T-cell (primary cell): ENCODE measurements at regions not wholly inside any gene's neighbourhood (a gene's known extent, or its start where the extent isn't known, plus 50 kb on each side); places are given as distances from the start of the nearest gene placed in this dataset.
"Not testable (repeated sequence)": the region's sequence is repeated elsewhere in the genome, so short reads cannot be mapped to it uniquely, and the experiment has no call there.

ENCODE experiments used
- ATAC-seq, 4 experiments: fragments of 200-7000 bp in 3 of 4; fragments of 150-1000 bp in 1 of 4; cut with Tn5 transposase; replicated peaks in 1 of 4; 1 replicate in 3 of 4; 2 replicates in 1 of 4; pipeline ENCODE4 v1.10.0; 2021; ENCODE audit warnings: moderate library complexity in 3 of 4, mild to moderate bottlenecking in 2 of 4, moderate number of reproducible peaks in 1 of 4
- CTCF ChIA-PET, 2 donors: fragments of 300-600 bp; sonication (Branson Sonifier 250); formaldehyde crosslinking; loops; one replicate each; lab custom pipeline; 2022; ENCODE audit warnings: antibody characterized with exemption in 2 of 2; lab: Charles Lee
- POLR2A ChIA-PET, 2 donors: fragments of 300-600 bp; sonication (Branson Sonifier 250); formaldehyde crosslinking; loops; one replicate each; lab custom pipeline; 2022; ENCODE audit warnings: antibody characterized with exemption in 2 of 2; lab: Charles Lee
- DNase-seq, 35 experiments: peaks; one replicate each; pipeline versions ENCODE4 v3.0.0 to v3.0.0-alpha.2; 2013 to 2023
- H3K27ac ChIP-seq: one replicate; pipeline ENCODE4 v1.5.1; 2013; ENCODE audit warnings: low read length
- H3K27me3 ChIP-seq, 2 experiments: replicated peaks in 1 of 2; 1 replicate in 1 of 2; 2 replicates in 1 of 2; pipeline versions ENCODE4 v1.6.1 to v1.7.0; 2013; ENCODE audit warnings: low read length in 1 of 2, mixed read lengths in 1 of 2; ENCODE audit not compliant: control insufficient read depth in 2 of 2, insufficient read depth in 2 of 2; ENCODE audit errors: extremely low read depth in 1 of 2
- H3K36me3 ChIP-seq, 2 donors: 1 replicate in 1 of 2; 2 replicates in 1 of 2; pipeline versions ENCODE4 v1.6.1 to v1.7.0; 2013; ENCODE audit warnings: low read length in 1 of 2; ENCODE audit not compliant: control insufficient read depth in 2 of 2, insufficient read depth in 1 of 2; ENCODE audit errors: extremely low read depth in 1 of 2
- H3K4me1 ChIP-seq, 2 experiments: 1 replicate in 1 of 2; 2 replicates in 1 of 2; pipeline versions ENCODE4 v1.6.1 to v1.7.0; 2013; ENCODE audit warnings: low read length in 2 of 2, mixed read lengths in 1 of 2; ENCODE audit not compliant: insufficient read depth in 2 of 2, control insufficient read depth in 1 of 2; ENCODE audit errors: extremely low read depth in 1 of 2
- H3K4me3 ChIP-seq, 2 donors: 1 replicate in 1 of 2; 2 replicates in 1 of 2; pipeline versions ENCODE4 v1.5.1 to v1.7.0; 2013; ENCODE audit warnings: mild to moderate bottlenecking in 2 of 2, low read length in 1 of 2, moderate library complexity in 1 of 2; ENCODE audit not compliant: control insufficient read depth in 1 of 2; ENCODE audit errors: extremely low read depth in 1 of 2
- H3K9me3 ChIP-seq: 2 replicates; pipeline ENCODE4 v1.7.0; 2013
- H3K27ac Mint-ChIP-seq, 2 donors: one replicate each; pipeline ENCODE4 v1.8.0; 2020 to 2021; ENCODE audit warnings: mild to moderate bottlenecking in 2 of 2, mixed read lengths in 2 of 2
- H3K27me3 Mint-ChIP-seq, 2 donors: one replicate each; pipeline ENCODE4 v1.8.0; 2021 to 2022; ENCODE audit warnings: mixed read lengths in 2 of 2
- H3K36me3 Mint-ChIP-seq: one replicate; pipeline ENCODE4 v1.8.0; 2021; ENCODE audit warnings: mixed read lengths
- H3K4me1 Mint-ChIP-seq, 3 donors: one replicate each; pipeline ENCODE4 v1.8.0; 2020 to 2022; ENCODE audit warnings: mixed read lengths in 3 of 3, mild to moderate bottlenecking in 1 of 3
- H3K4me3 Mint-ChIP-seq, 3 donors: one replicate each; pipeline ENCODE4 v1.8.0; 2020 to 2022; ENCODE audit warnings: mild to moderate bottlenecking in 3 of 3, mixed read lengths in 3 of 3, moderate library complexity in 3 of 3
- H3K9me3 Mint-ChIP-seq, 3 donors: one replicate each; pipeline ENCODE4 v1.8.0; 2020 to 2022; ENCODE audit warnings: mixed read lengths in 3 of 3
- WGBS: methylation state at CpG from one replicate; pipeline ENCODE4 v1.1.5; 2013; ENCODE audit warnings: missing lambda C conversion rate; ENCODE audit not compliant: insufficient coverage; 5-methylcytosine and 5-hydroxymethylcytosine counted together

- no peak for ATAC-seq
- no peaks in the 10 kb centered on the region for H3K36me3 Mint-ChIP-seq
- Histone ChIP-seq H3K27ac (no peak overlapping the region), H3K36me3 (no peaks in the 10 kb centered on the region), H3K9me3 (no peaks in the 10 kb centered on the region), H3K4me3 (no peak overlapping the region), H3K4me1 (peaks cover 0 to 5% of the 10 kb centered on the region in 2 experiments), H3K27me3 (peaks cover 0 to 15% of the 10 kb centered on the region in 2 experiments)
- no CpG with 5 or more reads among the region's 1 CpG for WGBS
- peaks cover 4 to 7% (median 5%) of the 10 kb centered on the region in 3 donors for H3K4me1 Mint-ChIP-seq
- H3K9me3 Mint-ChIP-seq: no peaks in the 10 kb centered on the region
- no peak for DNase-seq
- H3K27me3 Mint-ChIP-seq: peaks cover 8 to 11% of the 10 kb centered on the region in 2 donors
- ChIA-PET CTCF (interaction anchor here (0.6 to 5.5 kb wide), 4 partner anchors 135 to 528 kb away, joined by 3 to 57 read pairs (median 5); no protein-coding TSS in a partner anchor), POLR2A (no interaction called here)
- H3K4me3 Mint-ChIP-seq: no peak overlapping the region
- no peak overlapping the region for H3K27ac Mint-ChIP-seq
Measured at GRCh38 chr5:157952374-157952685, 93.4 kb upstream of the CLINT1 start.

- ATAC-seq (no peak), DNase-seq (no peak)
- H3K4me3 Mint-ChIP-seq: no peak overlapping the region
- H3K36me3 Mint-ChIP-seq: no peaks in the 10 kb centered on the region
- H3K27ac ChIP-seq: no peak overlapping the region
- H3K36me3 ChIP-seq: no peaks in the 10 kb centered on the region
- no peak overlapping the region for H3K27ac Mint-ChIP-seq
- peaks cover 0 to 18% of the 10 kb centered on the region in 2 experiments for H3K27me3 ChIP-seq
- H3K9me3 ChIP-seq: no peaks in the 10 kb centered on the region
- peaks cover 4 to 7% (median 5%) of the 10 kb centered on the region in 3 donors for H3K4me1 Mint-ChIP-seq
- H3K4me3 ChIP-seq: no peak overlapping the region
- H3K27me3 Mint-ChIP-seq: peaks cover 5 to 11% of the 10 kb centered on the region in 2 donors
- POLR2A ChIA-PET: interaction anchor here (0.5 to 0.7 kb wide), 4 partner anchors 27 to 125 kb away, joined by 3 to 6 read pairs (median 4); no protein-coding TSS in a partner anchor
- no CpG with 5 or more reads among the region's 4 CpGs for WGBS
- H3K4me1 ChIP-seq: peaks cover 0 to 5% of the 10 kb centered on the region in 2 experiments
- no peaks in the 10 kb centered on the region for H3K9me3 Mint-ChIP-seq
- CTCF ChIA-PET: interaction anchor here (0.5 to 5.5 kb wide), 6 partner anchors 19 to 190 kb away, joined by 3 to 57 read pairs (median 4); no protein-coding TSS in a partner anchor
Measured at GRCh38 chr5:157951673-157952373, 92.9 kb upstream of the CLINT1 start.

GRCh38 chr5:157949520-157949919 lies 90.6 kb upstream of the CLINT1 start:
- Mint-ChIP-seq H3K4me1 (peaks cover 4 to 7% (median 5%) of the 10 kb centered on the region in 3 donors), H3K27ac (no peak overlapping the region), H3K36me3 (no peaks in the 10 kb centered on the region), H3K9me3 (no peaks in the 10 kb centered on the region), H3K4me3 (no peak overlapping the region), H3K27me3 (peaks cover 4 to 14% of the 10 kb centered on the region in 2 donors)
- no peaks in the 10 kb centered on the region for H3K36me3 ChIP-seq
- no peaks in the 10 kb centered on the region for H3K9me3 ChIP-seq
- CTCF ChIA-PET: interaction anchor here (0.5 to 5.5 kb wide), 19 partner anchors 11 to 1038 kb away, joined by 3 to 57 read pairs (median 5); partner anchors contain the start of gene CLINT1 (in 1 of the 2)
- ATAC-seq (no peak), DNase-seq (no peak)
- H3K4me3 ChIP-seq: no peak overlapping the region
- POLR2A ChIA-PET: interaction anchor here in 1 of 2 donors (0.6 kb wide), 2 partner anchors 91 to 98 kb away, joined by 9 to 10 read pairs; partner anchors contain the start of gene CLINT1
- peaks cover 0 to 21% of the 10 kb centered on the region in 2 experiments for H3K27me3 ChIP-seq
- peaks cover 0 to 5% of the 10 kb centered on the region in 2 experiments for H3K4me1 ChIP-seq
- H3K27ac ChIP-seq: no peak overlapping the region
- WGBS: no CpG with 5 or more reads among the region's 1 CpG

GRCh38 chr5:157948738-157949410 lies 89.9 kb upstream of the CLINT1 start:
- Histone ChIP-seq H3K4me3 (no peak overlapping the region), H3K27ac (no peak overlapping the region), H3K27me3 (peaks cover 0 to 21% of the 10 kb centered on the region in 2 experiments), H3K9me3 (no peaks in the 10 kb centered on the region), H3K4me1 (peaks cover 0 to 5% of the 10 kb centered on the region in 2 experiments), H3K36me3 (no peaks in the 10 kb centered on the region)
- peaks cover 4 to 7% (median 5%) of the 10 kb centered on the region in 3 donors for H3K4me1 Mint-ChIP-seq
- ChIA-PET CTCF (interaction anchor here (0.5 to 5.5 kb wide), 27 partner anchors 10 to 1037 kb away, joined by 3 to 57 read pairs (median 4); partner anchors contain the start of genes CLINT1 (in 1 of the 2) and LSM11 (in 1 of the 2)), POLR2A (interaction anchor here in 1 of 2 donors (0.6 kb wide), 1 partner anchor 92 kb away, joined by 4 read pairs; no protein-coding TSS in a partner anchor)
- DNase-seq: peak; percentile 41 to 84 (median 71)
- peak; percentile 83 to 98 (median 96) for ATAC-seq
- H3K27ac Mint-ChIP-seq: no peak overlapping the region
- WGBS: 8% methylated on average over 6 of the region's 11 CpGs
- peaks cover 4 to 13% of the 10 kb centered on the region in 2 donors for H3K27me3 Mint-ChIP-seq
- no peaks in the 10 kb centered on the region for H3K9me3 Mint-ChIP-seq
- no peak overlapping the region for H3K4me3 Mint-ChIP-seq
- H3K36me3 Mint-ChIP-seq: no peaks in the 10 kb centered on the region

GRCh38 chr5:157947156-157947555 lies 88.2 kb upstream of the CLINT1 start:
- Mint-ChIP-seq H3K27ac (no peak overlapping the region), H3K4me3 (no peak overlapping the region), H3K27me3 (peaks cover 4 to 9% of the 10 kb centered on the region in 2 donors), H3K9me3 (no peaks in the 10 kb centered on the region), H3K36me3 (no peaks in the 10 kb centered on the region), H3K4me1 (peaks cover 4 to 7% (median 5%) of the 10 kb centered on the region in 3 donors)
- CTCF ChIA-PET: interaction anchor here in 1 of 2 donors (5.5 kb wide), 1 partner anchor 129 kb away, joined by 57 read pairs; no protein-coding TSS in a partner anchor
- DNase-seq (no peak), ATAC-seq (no peak)
- no CpG with 5 or more reads among the region's 7 CpGs for WGBS
- H3K9me3 ChIP-seq: no peaks in the 10 kb centered on the region
- no peak overlapping the region for H3K27ac ChIP-seq
- POLR2A ChIA-PET: no interaction called here
- no peak overlapping the region for H3K4me3 ChIP-seq
- peaks cover 0 to 18% of the 10 kb centered on the region in 2 experiments for H3K27me3 ChIP-seq
- peaks cover 0 to 5% of the 10 kb centered on the region in 2 experiments for H3K4me1 ChIP-seq
- H3K36me3 ChIP-seq: no peaks in the 10 kb centered on the region

- H3K27ac Mint-ChIP-seq, H3K4me3 Mint-ChIP-seq, POLR2A ChIA-PET, H3K36me3 Mint-ChIP-seq, H3K9me3 Mint-ChIP-seq, ATAC-seq, DNase-seq, H3K27ac ChIP-seq, H3K27me3 Mint-ChIP-seq, H3K36me3 ChIP-seq, H3K4me1 ChIP-seq, H3K4me1 Mint-ChIP-seq, H3K9me3 ChIP-seq, H3K4me3 ChIP-seq: not testable (repeated sequence)
- H3K27me3 ChIP-seq: peaks cover 0 to 17% of the 10 kb centered on the region in 2 experiments
- CTCF ChIA-PET: interaction anchor here in 1 of 2 donors (0.7 kb wide), 1 partner anchor 192 kb away, joined by 3 read pairs; no protein-coding TSS in a partner anchor
- 57% methylated on average over 1 of the region's 5 CpGs for WGBS
Measured at GRCh38 chr5:157945822-157946221, 86.9 kb upstream of the CLINT1 start.
